ENCODE measurements at regions not wholly inside any gene's neighbourhood (a gene's known extent, or its start where the extent isn't known, plus 50 kb on each side); places are given as distances from the start of the nearest gene placed in this dataset. TPM values are rescaled to one million over a fixed set of nuclear protein-coding genes. Genes with fewer than 3 reads are reported as not detected.

Small RNA genes in the stretch of these regions (small RNA-seq; reads per million reads assigned to genes)
- gene RNU6-617P, result not detected
